ENCODE measurements at regions not wholly inside any gene's neighbourhood (a gene's known extent, or its start where the extent isn't known, plus 50 kb on each side); places are given as distances from the start of the nearest gene placed in this dataset.
"Not testable (repeated sequence)": the region's sequence is repeated elsewhere in the genome, so short reads cannot be mapped to it uniquely, and the experiment has no call there.

- Histone ChIP-seq H3K4me3 (ENCODE audit: low read depth, low read length) (no peak overlapping the region), H3K9me3 (ENCODE audit: severe bottlenecking) (no peaks in the 10 kb centered on the region), H3K36me3 (no peaks in the 10 kb centered on the region), H3K27me3 (ENCODE audit: insufficient read depth, low read depth, severe bottlenecking) (peaks cover 35% of the 10 kb centered on the region), H3K27ac (no peak overlapping the region)
- no peak for TF ChIP-seq CTCF (IDR thresholded peaks at IDR 0.05; ENCODE audit: low read depth, low read length)
- no peak for DNase-seq
These were observed 91.9 kb upstream of the PAGE3 start for GRCh38 chrX:55356609-55357008.

- DNase-seq, result no peak
- Histone ChIP-seq H3K36me3 (no peaks in the 10 kb centered on the region), H3K9me3 (ENCODE audit: severe bottlenecking) (no peaks in the 10 kb centered on the region), H3K27ac (no peak overlapping the region), H3K4me3 (ENCODE audit: low read depth, low read length) (no peak overlapping the region), H3K27me3 (ENCODE audit: insufficient read depth, low read depth, severe bottlenecking) (peaks cover 32% of the 10 kb centered on the region)
- TF ChIP-seq CTCF (IDR thresholded peaks at IDR 0.05; ENCODE audit: low read depth, low read length), result no peak
These were observed 92.5 kb upstream of the PAGE3 start for GRCh38 chrX:55357236-55357635.

GRCh38 chrX:55379396-55379795, 72.5 kb upstream of the MAGEH1 start:
- H3K4me3 ChIP-seq (ENCODE audit: low read depth, low read length), result no peak overlapping the region
- no peak overlapping the region for H3K27ac ChIP-seq
- DNase-seq, result no peak
- H3K36me3 ChIP-seq, result no peaks in the 10 kb centered on the region
- no peak for TF ChIP-seq CTCF (IDR thresholded peaks at IDR 0.05; ENCODE audit: low read depth, low read length)
- peaks cover 28% of the 10 kb centered on the region for H3K27me3 ChIP-seq (ENCODE audit: insufficient read depth, low read depth, severe bottlenecking)
- H3K9me3 ChIP-seq (ENCODE audit: severe bottlenecking), result no peaks in the 10 kb centered on the region

GRCh38 chrX:55389376-55389775, 62.6 kb upstream of the MAGEH1 start:
- peaks cover 27% of the 10 kb centered on the region for H3K27me3 ChIP-seq (ENCODE audit: insufficient read depth, low read depth, severe bottlenecking)
- no peaks in the 10 kb centered on the region for H3K36me3 ChIP-seq
- no peak for DNase-seq
- H3K4me3 ChIP-seq (ENCODE audit: low read depth, low read length), result no peak overlapping the region
- no peaks in the 10 kb centered on the region for H3K9me3 ChIP-seq (ENCODE audit: severe bottlenecking)
- TF ChIP-seq CTCF (IDR thresholded peaks at IDR 0.05; ENCODE audit: low read depth, low read length), result no peak
- H3K27ac ChIP-seq, result no peak overlapping the region

GRCh38 chrX:55396836-55397235, 55.1 kb upstream of the MAGEH1 start:
- not testable (repeated sequence) for DNase-seq; H3K9me3 ChIP-seq (ENCODE audit: severe bottlenecking)

More at GRCh38 chrX:55396836-55397235, 55.1 kb upstream of the MAGEH1 start:
- H3K36me3 ChIP-seq; H3K27me3 ChIP-seq (ENCODE audit: insufficient read depth, low read depth, severe bottlenecking); H3K4me3 ChIP-seq (ENCODE audit: low read depth, low read length); H3K27ac ChIP-seq: not testable (repeated sequence)
